Mucosa of descending colon (tissue), 3 donors: ENCODE measurements at regions not wholly inside any gene's neighbourhood (a gene's known extent, or its start where the extent isn't known, plus 50 kb on each side); places are given as distances from the start of the nearest gene placed in this dataset.

Experiments
- ATAC-seq: fragments of 200-7000 bp; cut with Tn5 transposase; one replicate; pipeline ENCODE4 v1.9.1; 2020; ENCODE audit warnings: mild to moderate bottlenecking, moderate library complexity
- DNase-seq, 3 donors: peaks; one replicate each; pipeline ENCODE4 v3.0.0-alpha.2; 2020
- H3K36me3 ChIP-seq: fragments of 200-600 bp; one replicate; pipeline ENCODE4 v1.8.0; 2021; ENCODE audit warnings: low read depth, mild to moderate bottlenecking
- H3K4me1 ChIP-seq: fragments of 200-600 bp; one replicate; pipeline ENCODE4 v1.8.0; 2021; ENCODE audit warnings: low read depth, mild to moderate bottlenecking
- H3K4me3 ChIP-seq: fragments of 200-600 bp; one replicate; pipeline ENCODE4 v1.8.0; 2021; ENCODE audit warnings: mild to moderate bottlenecking
- H3K9me3 ChIP-seq: fragments of 200-600 bp; one replicate; pipeline ENCODE4 v1.8.0; 2021; ENCODE audit warnings: mild to moderate bottlenecking
- CTCF ChIP-seq: fragments of 200-600 bp; IDR thresholded peaks from one replicate; pipeline ENCODE4 v1.8.0; 2022; ENCODE audit warnings: antibody characterized with exemption, mild to moderate bottlenecking
- intact Hi-C, 2 donors: fragments of 100-400 bp; cut with DNase I in 1 of 2; cut with micrococcal nuclease in 1 of 2; formaldehyde crosslinking; loops; one replicate each; pipeline versions ENCODE4 v1.11.0 to v1.11.1; 2022; cut with DNase I, micrococcal nuclease
- donor health status: DM: no; HTN: no; CAD: no; lungs with moderate emphysema.
- donor health status: DM: no; HTN: no; CAD: no.
- donor health status: DM: no; HTN: yes; CAD: no.

- TF ChIP-seq CTCF: no peak
- no peak for ATAC-seq
- DNase-seq: no peak
- H3K9me3 ChIP-seq: no peaks in the 10 kb centered on the region
- H3K4me1 ChIP-seq: no peaks in the 10 kb centered on the region
- intact Hi-C loops: no loop called here
- no peak overlapping the region for H3K4me3 ChIP-seq
- H3K36me3 ChIP-seq: no peaks in the 10 kb centered on the region
These were observed 50.8 kb upstream of the SLC39A10 start for GRCh38 chr2:195606179-195606578.

GRCh38 chr2:195604706-195605105 lies 52.3 kb upstream of the SLC39A10 start:
- Histone ChIP-seq H3K9me3 (no peaks in the 10 kb centered on the region), H3K4me3 (no peak overlapping the region), H3K36me3 (no peaks in the 10 kb centered on the region), H3K4me1 (no peaks in the 10 kb centered on the region)
- no peak for TF ChIP-seq CTCF
- intact Hi-C loops: no loop called here
- no peak for ATAC-seq
- no peak for DNase-seq

GRCh38 chr2:195603998-195604397 lies 53.0 kb upstream of the SLC39A10 start:
- Histone ChIP-seq H3K36me3 (no peaks in the 10 kb centered on the region), H3K4me1 (no peaks in the 10 kb centered on the region), H3K9me3 (no peaks in the 10 kb centered on the region), H3K4me3 (no peak overlapping the region)
- TF ChIP-seq CTCF: no peak
- no peak for DNase-seq
- no peak for ATAC-seq
- intact Hi-C loops: no loop called here

- TF ChIP-seq CTCF: no peak
- H3K9me3 ChIP-seq: no peaks in the 10 kb centered on the region
- DNase-seq: no peak
- ATAC-seq: no peak
- no peak overlapping the region for H3K4me3 ChIP-seq
- intact Hi-C loops: no loop called here
- H3K36me3 ChIP-seq: no peaks in the 10 kb centered on the region
- no peaks in the 10 kb centered on the region for H3K4me1 ChIP-seq
These were observed 53.6 kb upstream of the SLC39A10 start for GRCh38 chr2:195603408-195603807.

- H3K4me3 ChIP-seq: no peak overlapping the region
- ATAC-seq: no peak
- no peaks in the 10 kb centered on the region for H3K4me1 ChIP-seq
- TF ChIP-seq CTCF: no peak
- no peaks in the 10 kb centered on the region for H3K9me3 ChIP-seq
- no peaks in the 10 kb centered on the region for H3K36me3 ChIP-seq
- intact Hi-C loops: no loop called here
- DNase-seq: no peak
These were observed 54.3 kb upstream of the SLC39A10 start for GRCh38 chr2:195602687-195603086.

GRCh38 chr2:195601361-195601760 lies 55.7 kb upstream of the SLC39A10 start:
- DNase-seq: no peak
- H3K4me1 ChIP-seq: no peaks in the 10 kb centered on the region
- no peak overlapping the region for H3K4me3 ChIP-seq
- no peaks in the 10 kb centered on the region for H3K9me3 ChIP-seq
- H3K36me3 ChIP-seq: no peaks in the 10 kb centered on the region
- ATAC-seq: no peak
- no peak for TF ChIP-seq CTCF
- intact Hi-C loops: no loop called here
